Liver (tissue), 8 donors: ENCODE measurements at regions not wholly inside any gene's neighbourhood (a gene's known extent, or its start where the extent isn't known, plus 50 kb on each side); places are given as distances from the start of the nearest gene placed in this dataset.
A peak's percentile ranks its signal among the peaks of the same experiment; 100 is the strongest.

ENCODE experiments used
- DNase-seq: peaks from one replicate; pipeline ENCODE4 v3.0.0-alpha.2; 2017; ENCODE audit warnings: low spot score
- H3K27ac ChIP-seq, 2 donors: one replicate each; pipeline ENCODE4 v1.7.0; 2013; ENCODE audit warnings: inconsistent platforms in 2 of 2, low read length in 2 of 2, control low read depth in 1 of 2, low read depth in 1 of 2, mild to moderate bottlenecking in 1 of 2
- H3K27me3 ChIP-seq, 4 donors: one replicate each; pipeline versions ENCODE4 v1.6.1 to v1.7.0; 2013; ENCODE audit warnings: low read length in 3 of 4, inconsistent platforms in 1 of 4, mild to moderate bottlenecking in 1 of 4, moderate library complexity in 1 of 4; ENCODE audit not compliant: control insufficient read depth in 4 of 4, insufficient read depth in 4 of 4
- H3K36me3 ChIP-seq, 4 donors: one replicate each; pipeline versions ENCODE4 v1.6.1 to v1.7.0; 2013; ENCODE audit warnings: low read length in 3 of 4, mild to moderate bottlenecking in 3 of 4, low read depth in 1 of 4, moderate library complexity in 1 of 4; ENCODE audit not compliant: control insufficient read depth in 4 of 4, insufficient read depth in 3 of 4
- H3K4me1 ChIP-seq, 4 donors: one replicate each; pipeline versions ENCODE4 v1.6.1 to v1.7.0; 2013; ENCODE audit warnings: low read length in 3 of 4, mild to moderate bottlenecking in 3 of 4, moderate library complexity in 1 of 4; ENCODE audit not compliant: control insufficient read depth in 4 of 4, insufficient read depth in 4 of 4
- H3K4me3 ChIP-seq, 3 donors: one replicate each; pipeline versions ENCODE4 v1.6.1 to v1.7.0; 2013; ENCODE audit warnings: low read length in 3 of 3, control low read depth in 1 of 3, low read depth in 1 of 3, mild to moderate bottlenecking in 1 of 3
- H3K9ac ChIP-seq, 2 donors: one replicate each; pipeline ENCODE4 v1.7.0; 2013; ENCODE audit warnings: low read length in 2 of 2, mild to moderate bottlenecking in 2 of 2, moderate library complexity in 2 of 2, control low read depth in 1 of 2, low read depth in 1 of 2
- H3K9me3 ChIP-seq, 4 donors: one replicate each; pipeline versions ENCODE4 v1.6.1 to v1.7.0; 2013; ENCODE audit warnings: low read length in 3 of 4; ENCODE audit not compliant: control insufficient read depth in 4 of 4
- EGR1 ChIP-seq, 2 donors: IDR thresholded peaks; 2 replicates each; pipeline ENCODE4 v1.6.1; 2016 to 2018; ENCODE audit warnings: antibody characterized with exemption in 2 of 2, low read depth in 2 of 2
- FOXA1 ChIP-seq: IDR thresholded peaks from 2 replicates; pipeline ENCODE4 v1.6.1; 2016; ENCODE audit warnings: antibody characterized with exemption
- FOXA2 ChIP-seq: IDR thresholded peaks from 2 replicates; pipeline ENCODE4 v1.6.1; 2016; ENCODE audit warnings: antibody characterized with exemption
- GABPA ChIP-seq, 2 donors: IDR thresholded peaks in 1 of 2; conservative IDR thresholded peaks in 1 of 2; 2 replicates each; pipeline ENCODE4 v1.6.1; 2016; ENCODE audit warnings: antibody characterized with exemption in 2 of 2, mild to moderate bottlenecking in 1 of 2, moderate library complexity in 1 of 2
- HNF4A ChIP-seq, 2 donors: conservative IDR thresholded peaks; 2 replicates each; pipeline ENCODE4 v1.6.1; 2016; ENCODE audit warnings: antibody characterized with exemption in 2 of 2, mild to moderate bottlenecking in 2 of 2
- HNF4G ChIP-seq: IDR thresholded peaks from 2 replicates; pipeline ENCODE4 v1.6.1; 2016; ENCODE audit warnings: antibody characterized with exemption
- JUND ChIP-seq, 2 donors: IDR thresholded peaks; 2 replicates each; pipeline ENCODE4 v1.6.1; 2016; ENCODE audit warnings: antibody characterized with exemption in 2 of 2
- NR2F2 ChIP-seq: IDR thresholded peaks from 2 replicates; pipeline ENCODE4 v1.6.1; 2016; ENCODE audit warnings: antibody characterized with exemption
- RAD21 ChIP-seq, 2 donors: IDR thresholded peaks; 2 replicates each; pipeline ENCODE4 v1.6.1; 2016; ENCODE audit warnings: antibody characterized with exemption in 2 of 2, mild to moderate bottlenecking in 2 of 2
- RXRA ChIP-seq, 2 donors: IDR thresholded peaks; 2 replicates each; pipeline ENCODE4 v1.6.1; 2017 to 2018; ENCODE audit warnings: antibody characterized with exemption in 2 of 2, mild to moderate bottlenecking in 1 of 2
- SP1 ChIP-seq: IDR thresholded peaks from 2 replicates; pipeline ENCODE4 v1.6.1; 2018; ENCODE audit warnings: antibody characterized with exemption, mild to moderate bottlenecking
- TAF1 ChIP-seq: conservative IDR thresholded peaks from 2 replicates; pipeline ENCODE4 v1.6.1; 2016; ENCODE audit warnings: antibody characterized with exemption, mild to moderate bottlenecking
- YY1 ChIP-seq: IDR thresholded peaks from 2 replicates; pipeline ENCODE4 v1.6.1; 2016; ENCODE audit warnings: antibody characterized with exemption, mild to moderate bottlenecking
- WGBS: extraction: QIAGEN DNeasy Blood & Tissue Kit; methylation state at CpG from one replicate; pipeline ENCODE4 v1.1.7; 2013; 5-methylcytosine and 5-hydroxymethylcytosine counted together
- TF ChIP-seq, protein P1 (sequence below): IDR thresholded peaks from 2 replicates; pipeline ENCODE4 v1.6.1; 2016; ENCODE audit warnings: antibody characterized with exemption
- TF ChIP-seq, protein P2 (sequence below): IDR thresholded peaks from 2 replicates; pipeline ENCODE4 v1.6.1; 2016; ENCODE audit warnings: antibody characterized with exemption
- TF ChIP-seq, protein P3 (sequence below): IDR thresholded peaks from 2 replicates; pipeline ENCODE4 v1.6.1; 2016; ENCODE audit warnings: antibody characterized with exemption
- TF ChIP-seq, protein P4 (sequence below): IDR thresholded peaks from 2 replicates; pipeline ENCODE4 v1.6.1; 2016; ENCODE audit warnings: antibody characterized with exemption, mild to moderate bottlenecking
- TF ChIP-seq, protein P5 (sequence below): fragments of 150-350 bp; IDR thresholded peaks from 2 replicates; pipeline ENCODE4 v1.5.1; 2017; ENCODE audit warnings: improper control_type of control experiment, low read depth, low read length; ENCODE audit not compliant: missing input control
- donor health status: healthy.
- donor health status: healthy.
- donor health status: healthy.
- donor health status: healthy.
- donor health status: healthy.

DNA sequence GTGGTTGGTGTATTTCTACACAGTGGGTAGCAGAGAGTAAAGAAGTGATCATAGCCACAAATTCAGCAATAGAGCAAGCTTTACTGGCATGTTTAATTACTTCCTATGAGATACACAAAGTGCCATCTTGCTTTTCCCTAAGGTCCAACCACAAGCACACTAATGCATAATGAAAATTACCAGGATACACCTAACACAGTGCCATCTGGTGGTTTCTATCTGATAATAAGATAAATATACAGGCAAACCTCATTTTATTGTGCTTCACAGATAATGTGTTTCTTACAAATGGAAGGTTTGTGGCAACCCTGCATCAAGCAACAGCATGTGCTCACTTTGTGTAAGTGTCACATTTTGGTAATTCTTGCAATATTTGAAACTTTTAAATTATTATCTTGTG is 223.0 kb downstream of the NSUN3 start:
- no peaks in the 10 kb centered on the region for H3K4me1 ChIP-seq
- H3K27ac ChIP-seq: no peak overlapping the region
- no peaks in the 10 kb centered on the region for H3K9me3 ChIP-seq
- H3K27me3 ChIP-seq: no peaks in the 10 kb centered on the region
- no peak for TF ChIP-seq FOXA1
- TF ChIP-seq, protein P1, sequence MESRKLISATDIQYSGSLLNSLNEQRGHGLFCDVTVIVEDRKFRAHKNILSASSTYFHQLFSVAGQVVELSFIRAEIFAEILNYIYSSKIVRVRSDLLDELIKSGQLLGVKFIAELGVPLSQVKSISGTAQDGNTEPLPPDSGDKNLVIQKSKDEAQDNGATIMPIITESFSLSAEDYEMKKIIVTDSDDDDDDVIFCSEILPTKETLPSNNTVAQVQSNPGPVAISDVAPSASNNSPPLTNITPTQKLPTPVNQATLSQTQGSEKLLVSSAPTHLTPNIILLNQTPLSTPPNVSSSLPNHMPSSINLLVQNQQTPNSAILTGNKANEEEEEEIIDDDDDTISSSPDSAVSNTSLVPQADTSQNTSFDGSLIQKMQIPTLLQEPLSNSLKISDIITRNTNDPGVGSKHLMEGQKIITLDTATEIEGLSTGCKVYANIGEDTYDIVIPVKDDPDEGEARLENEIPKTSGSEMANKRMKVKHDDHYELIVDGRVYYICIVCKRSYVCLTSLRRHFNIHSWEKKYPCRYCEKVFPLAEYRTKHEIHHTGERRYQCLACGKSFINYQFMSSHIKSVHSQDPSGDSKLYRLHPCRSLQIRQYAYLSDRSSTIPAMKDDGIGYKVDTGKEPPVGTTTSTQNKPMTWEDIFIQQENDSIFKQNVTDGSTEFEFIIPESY: no peak
- TF ChIP-seq RAD21 (IDR thresholded peaks at IDR 0.05): peak; percentile 11 to 45
- TF ChIP-seq SP1: no peak
- TF ChIP-seq, protein P2, sequence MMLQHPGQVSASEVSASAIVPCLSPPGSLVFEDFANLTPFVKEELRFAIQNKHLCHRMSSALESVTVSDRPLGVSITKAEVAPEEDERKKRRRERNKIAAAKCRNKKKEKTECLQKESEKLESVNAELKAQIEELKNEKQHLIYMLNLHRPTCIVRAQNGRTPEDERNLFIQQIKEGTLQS: no peak
- TF ChIP-seq EGR1 (IDR thresholded peaks at IDR 0.05; ENCODE audit: low read depth in 2 of 2): no peak
- no peak for TF ChIP-seq GABPA (IDR thresholded peaks at IDR 0.05 in 1 of 2, conservative IDR thresholded peaks at IDR 0.05 in 1 of 2)
- no peak for TF ChIP-seq HNF4A (conservative IDR thresholded peaks at IDR 0.05)
- H3K9ac ChIP-seq: no peak overlapping the region
- no peak overlapping the region for H3K4me3 ChIP-seq
- DNase-seq: no peak
- H3K36me3 ChIP-seq: no peaks in the 10 kb centered on the region

DNA sequence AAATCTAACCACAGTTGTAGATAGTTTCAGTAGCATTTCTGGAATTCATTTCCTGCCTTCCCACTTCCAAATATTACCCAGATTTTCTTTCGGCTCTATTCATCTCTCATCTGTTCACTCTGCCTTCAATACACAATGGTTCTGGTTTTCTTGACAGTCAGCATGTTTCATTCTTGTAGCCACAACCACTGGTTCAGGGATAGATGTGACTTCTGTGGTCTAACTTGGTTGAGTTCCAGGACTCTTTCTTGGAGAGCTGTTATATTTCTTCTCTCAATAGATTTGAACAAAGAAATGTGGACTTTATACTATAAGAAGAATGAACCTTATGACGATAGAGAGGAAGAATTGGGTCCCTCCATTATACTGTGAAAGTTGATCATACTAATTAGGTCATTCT is 228.8 kb downstream of the NSUN3 start:
- no peak overlapping the region for H3K9ac ChIP-seq
- H3K36me3 ChIP-seq: no peaks in the 10 kb centered on the region
- no peaks in the 10 kb centered on the region for H3K4me1 ChIP-seq
- TF ChIP-seq RAD21 (IDR thresholded peaks at IDR 0.05): no peak
- no peak for TF ChIP-seq EGR1 (IDR thresholded peaks at IDR 0.05; ENCODE audit: low read depth in 2 of 2)
- no peak for TF ChIP-seq SP1
- TF ChIP-seq, protein P2: no peak
- TF ChIP-seq JUND (IDR thresholded peaks at IDR 0.05): no peak
- TF ChIP-seq, protein P1: no peak
- TF ChIP-seq YY1: no peak
- TF ChIP-seq, protein P3, sequence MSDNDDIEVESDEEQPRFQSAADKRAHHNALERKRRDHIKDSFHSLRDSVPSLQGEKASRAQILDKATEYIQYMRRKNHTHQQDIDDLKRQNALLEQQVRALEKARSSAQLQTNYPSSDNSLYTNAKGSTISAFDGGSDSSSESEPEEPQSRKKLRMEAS: no peak
- TF ChIP-seq NR2F2: no peak
- TF ChIP-seq, protein P4, sequence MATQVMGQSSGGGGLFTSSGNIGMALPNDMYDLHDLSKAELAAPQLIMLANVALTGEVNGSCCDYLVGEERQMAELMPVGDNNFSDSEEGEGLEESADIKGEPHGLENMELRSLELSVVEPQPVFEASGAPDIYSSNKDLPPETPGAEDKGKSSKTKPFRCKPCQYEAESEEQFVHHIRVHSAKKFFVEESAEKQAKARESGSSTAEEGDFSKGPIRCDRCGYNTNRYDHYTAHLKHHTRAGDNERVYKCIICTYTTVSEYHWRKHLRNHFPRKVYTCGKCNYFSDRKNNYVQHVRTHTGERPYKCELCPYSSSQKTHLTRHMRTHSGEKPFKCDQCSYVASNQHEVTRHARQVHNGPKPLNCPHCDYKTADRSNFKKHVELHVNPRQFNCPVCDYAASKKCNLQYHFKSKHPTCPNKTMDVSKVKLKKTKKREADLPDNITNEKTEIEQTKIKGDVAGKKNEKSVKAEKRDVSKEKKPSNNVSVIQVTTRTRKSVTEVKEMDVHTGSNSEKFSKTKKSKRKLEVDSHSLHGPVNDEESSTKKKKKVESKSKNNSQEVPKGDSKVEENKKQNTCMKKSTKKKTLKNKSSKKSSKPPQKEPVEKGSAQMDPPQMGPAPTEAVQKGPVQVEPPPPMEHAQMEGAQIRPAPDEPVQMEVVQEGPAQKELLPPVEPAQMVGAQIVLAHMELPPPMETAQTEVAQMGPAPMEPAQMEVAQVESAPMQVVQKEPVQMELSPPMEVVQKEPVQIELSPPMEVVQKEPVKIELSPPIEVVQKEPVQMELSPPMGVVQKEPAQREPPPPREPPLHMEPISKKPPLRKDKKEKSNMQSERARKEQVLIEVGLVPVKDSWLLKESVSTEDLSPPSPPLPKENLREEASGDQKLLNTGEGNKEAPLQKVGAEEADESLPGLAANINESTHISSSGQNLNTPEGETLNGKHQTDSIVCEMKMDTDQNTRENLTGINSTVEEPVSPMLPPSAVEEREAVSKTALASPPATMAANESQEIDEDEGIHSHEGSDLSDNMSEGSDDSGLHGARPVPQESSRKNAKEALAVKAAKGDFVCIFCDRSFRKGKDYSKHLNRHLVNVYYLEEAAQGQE: no peak
- TF ChIP-seq TAF1: no peak
- TF ChIP-seq FOXA2: no peak
- TF ChIP-seq FOXA1: no peak
- TF ChIP-seq, protein P5, sequence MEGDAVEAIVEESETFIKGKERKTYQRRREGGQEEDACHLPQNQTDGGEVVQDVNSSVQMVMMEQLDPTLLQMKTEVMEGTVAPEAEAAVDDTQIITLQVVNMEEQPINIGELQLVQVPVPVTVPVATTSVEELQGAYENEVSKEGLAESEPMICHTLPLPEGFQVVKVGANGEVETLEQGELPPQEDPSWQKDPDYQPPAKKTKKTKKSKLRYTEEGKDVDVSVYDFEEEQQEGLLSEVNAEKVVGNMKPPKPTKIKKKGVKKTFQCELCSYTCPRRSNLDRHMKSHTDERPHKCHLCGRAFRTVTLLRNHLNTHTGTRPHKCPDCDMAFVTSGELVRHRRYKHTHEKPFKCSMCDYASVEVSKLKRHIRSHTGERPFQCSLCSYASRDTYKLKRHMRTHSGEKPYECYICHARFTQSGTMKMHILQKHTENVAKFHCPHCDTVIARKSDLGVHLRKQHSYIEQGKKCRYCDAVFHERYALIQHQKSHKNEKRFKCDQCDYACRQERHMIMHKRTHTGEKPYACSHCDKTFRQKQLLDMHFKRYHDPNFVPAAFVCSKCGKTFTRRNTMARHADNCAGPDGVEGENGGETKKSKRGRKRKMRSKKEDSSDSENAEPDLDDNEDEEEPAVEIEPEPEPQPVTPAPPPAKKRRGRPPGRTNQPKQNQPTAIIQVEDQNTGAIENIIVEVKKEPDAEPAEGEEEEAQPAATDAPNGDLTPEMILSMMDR: no peak
- no peak for TF ChIP-seq HNF4G
- TF ChIP-seq RXRA (IDR thresholded peaks at IDR 0.05): no peak
- H3K9me3 ChIP-seq: no peaks in the 10 kb centered on the region
- no peak overlapping the region for H3K4me3 ChIP-seq
- H3K27ac ChIP-seq: no peak overlapping the region
- H3K27me3 ChIP-seq: peaks cover 0 to 4% (median 0%) of the 10 kb centered on the region in 4 donors
- DNase-seq: no peak
- WGBS: 71% methylated on average over 2 of the region's 2 CpGs
